ENCODE measurements at regions not wholly inside any gene's neighbourhood (a gene's known extent, or its start where the extent isn't known, plus 50 kb on each side); places are given as distances from the start of the nearest gene placed in this dataset.

DNA sequence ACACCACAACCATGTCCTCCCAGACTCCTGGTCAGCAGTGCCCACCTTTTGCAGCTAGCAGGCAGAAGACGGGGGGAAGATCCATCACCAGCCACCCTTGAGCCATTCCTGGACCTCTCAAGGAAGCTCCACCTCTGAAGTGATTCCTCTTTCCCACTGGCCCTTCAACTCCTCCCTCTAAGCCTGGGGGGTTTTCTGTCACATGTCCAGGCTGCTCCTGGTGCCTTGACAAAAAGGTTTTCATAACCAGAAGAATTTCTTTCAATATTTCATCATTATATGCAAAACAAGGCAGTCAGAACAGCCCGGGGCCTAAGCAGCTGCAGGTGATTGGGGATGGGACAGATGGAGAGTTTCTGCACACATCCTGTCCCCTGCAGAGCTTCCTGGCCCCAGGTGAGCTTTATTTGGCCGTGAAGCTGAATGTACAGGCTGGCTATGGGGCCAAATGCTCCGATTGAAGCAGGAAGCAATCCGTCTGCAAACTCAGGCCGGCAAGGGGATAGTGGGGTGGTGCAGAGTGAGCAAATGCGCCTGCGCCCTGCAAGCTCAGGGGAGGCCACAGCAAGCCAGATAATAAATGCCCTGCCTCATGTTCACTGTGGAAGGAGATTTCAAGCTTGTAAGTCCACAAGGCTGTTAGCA is 173.5 kb downstream of the C5orf15 start:
- no peak for DNase-seq

DNA sequence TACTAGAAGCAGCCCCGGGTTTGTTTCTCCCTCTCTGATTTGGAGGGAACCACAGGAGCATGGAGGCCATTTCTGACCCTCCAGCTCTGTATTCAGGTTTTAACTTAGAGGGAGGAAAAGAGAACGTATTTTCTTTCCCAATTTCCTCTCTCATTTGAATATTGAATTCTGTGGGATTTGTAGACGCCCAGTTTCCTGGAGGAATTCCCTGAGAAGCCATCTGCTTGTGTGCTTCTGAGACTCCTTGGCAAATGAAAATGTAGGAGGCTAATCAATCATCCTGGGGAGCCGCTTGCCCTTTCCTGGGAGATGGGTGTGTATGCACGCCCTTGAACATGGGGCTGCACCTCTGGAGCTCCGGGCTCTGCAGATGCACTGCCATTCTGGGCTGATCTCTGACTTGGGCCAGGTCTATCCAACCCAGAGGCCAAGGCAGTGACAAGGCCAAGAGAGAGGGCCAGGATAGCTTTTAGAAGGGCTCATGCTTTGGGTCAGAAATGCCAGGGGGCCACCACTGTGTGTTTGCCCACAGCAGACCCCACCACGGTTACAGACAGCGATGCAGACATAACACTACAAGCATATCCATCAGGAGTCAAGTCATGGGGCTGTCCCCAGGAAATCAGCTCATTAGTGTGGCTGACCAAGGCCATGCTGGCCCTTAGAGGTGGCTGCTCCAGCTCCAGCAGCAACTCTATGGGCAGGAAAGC is 174.5 kb downstream of the C5orf15 start:
- no peak for DNase-seq

- DNase-seq: no peak
Observed at GRCh38 chr5:133792655-133793054, 175.8 kb downstream of the C5orf15 start.

- DNase-seq: no peak
Observed at GRCh38 chr5:133792024-133792423, 176.4 kb downstream of the C5orf15 start.

- no peak for DNase-seq
Observed at GRCh38 chr5:133790898-133791297, 177.5 kb downstream of the C5orf15 start.

GRCh38 chr5:133789428-133789827 is 177.1 kb upstream of the FSTL4 start:
- no peak for DNase-seq

- DNase-seq: no peak
Observed at GRCh38 chr5:133788121-133788520, 175.8 kb upstream of the FSTL4 start.

DNA sequence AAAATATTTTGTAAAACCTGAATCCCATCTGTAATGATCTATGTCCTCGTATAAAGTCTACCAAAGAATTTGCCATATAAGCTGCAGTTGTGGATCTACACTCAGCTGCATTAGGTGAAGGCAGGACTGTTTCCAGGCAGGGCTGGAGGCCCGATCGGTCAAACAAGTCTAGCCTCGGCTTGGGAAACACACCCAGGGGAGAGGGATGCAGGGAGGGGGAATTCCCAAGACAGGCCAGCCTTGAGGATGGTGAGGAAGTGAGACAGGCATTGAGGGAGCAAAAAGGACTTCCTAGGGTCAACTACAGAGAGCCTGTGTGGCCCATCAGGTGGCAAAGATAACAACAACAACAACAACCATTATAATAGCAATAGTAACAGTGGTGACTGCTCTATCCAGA is 174.1 kb upstream of the FSTL4 start:
- DNase-seq: no peak

DNA sequence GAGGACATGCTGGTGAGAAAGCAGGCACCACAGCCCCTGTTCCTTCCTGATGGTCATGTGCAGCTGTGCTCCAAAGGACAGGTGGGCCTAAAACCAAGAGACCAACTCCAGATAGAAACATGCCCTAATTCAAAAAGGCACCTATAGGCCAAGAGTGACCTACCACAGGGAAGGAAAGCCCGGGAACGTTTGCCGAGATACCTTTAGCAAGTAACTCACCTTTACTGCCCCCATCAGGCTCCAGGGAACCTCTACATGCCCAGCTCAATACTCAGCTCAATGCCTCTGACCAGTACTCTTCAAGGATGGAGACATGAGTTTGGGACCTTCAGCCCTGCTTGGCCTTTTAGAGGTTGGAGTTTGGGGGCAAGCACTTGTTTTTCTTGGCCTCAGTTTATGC is 172.8 kb upstream of the FSTL4 start:
- DNase-seq: no peak

- DNase-seq: no peak
Observed at GRCh38 chr5:133783481-133783880, 171.1 kb upstream of the FSTL4 start.

DNA sequence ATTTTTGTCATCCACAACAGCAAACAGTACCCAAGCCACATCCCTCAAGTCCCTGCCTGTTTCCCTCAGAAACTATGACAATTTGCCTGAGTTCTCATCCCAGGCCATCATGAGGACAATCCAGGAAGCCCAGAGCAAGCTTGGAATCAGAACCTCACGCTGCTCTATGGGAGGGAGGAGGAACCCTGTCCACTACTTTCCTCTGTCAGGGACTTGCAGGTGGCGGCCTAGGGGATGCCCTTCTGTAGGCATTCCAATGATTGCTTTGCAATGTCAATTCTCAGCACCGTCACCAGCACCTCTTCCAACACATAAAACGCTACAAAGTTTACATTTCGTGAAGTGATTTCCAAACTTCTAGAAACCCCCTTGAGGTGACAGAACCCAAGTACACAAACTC is 170.4 kb upstream of the FSTL4 start:
- DNase-seq: no peak

GRCh38 chr5:133781436-133782225 is 169.3 kb upstream of the FSTL4 start:
- no peak for DNase-seq

GRCh38 chr5:133780619-133781280 is 168.4 kb upstream of the FSTL4 start:
- DNase-seq: no peak

GRCh38 chr5:133779828-133780475 is 167.6 kb upstream of the FSTL4 start:
- no peak for DNase-seq

DNA sequence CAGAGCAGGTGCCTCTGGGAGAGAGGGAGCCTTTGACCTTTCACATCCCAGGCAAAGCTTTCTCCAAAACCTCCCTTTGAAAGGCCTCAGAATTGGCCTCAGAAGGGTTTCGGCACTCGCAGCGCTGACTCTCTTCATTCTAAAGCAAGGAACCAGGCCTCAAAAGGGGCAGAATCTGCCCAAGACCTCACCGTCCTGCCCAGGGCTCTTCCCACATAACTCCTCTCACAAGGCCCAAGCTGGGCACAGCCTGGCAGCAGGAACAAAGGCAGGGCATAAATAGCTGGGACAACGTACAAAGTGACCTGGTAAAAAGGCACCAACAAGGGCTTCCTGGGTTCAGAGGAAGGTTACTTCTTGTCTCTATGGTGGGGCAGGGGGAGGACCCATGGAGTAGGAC is 166.3 kb upstream of the FSTL4 start:
- DNase-seq: no peak

GRCh38 chr5:133777951-133778350 is 165.6 kb upstream of the FSTL4 start:
- DNase-seq: no peak

DNA sequence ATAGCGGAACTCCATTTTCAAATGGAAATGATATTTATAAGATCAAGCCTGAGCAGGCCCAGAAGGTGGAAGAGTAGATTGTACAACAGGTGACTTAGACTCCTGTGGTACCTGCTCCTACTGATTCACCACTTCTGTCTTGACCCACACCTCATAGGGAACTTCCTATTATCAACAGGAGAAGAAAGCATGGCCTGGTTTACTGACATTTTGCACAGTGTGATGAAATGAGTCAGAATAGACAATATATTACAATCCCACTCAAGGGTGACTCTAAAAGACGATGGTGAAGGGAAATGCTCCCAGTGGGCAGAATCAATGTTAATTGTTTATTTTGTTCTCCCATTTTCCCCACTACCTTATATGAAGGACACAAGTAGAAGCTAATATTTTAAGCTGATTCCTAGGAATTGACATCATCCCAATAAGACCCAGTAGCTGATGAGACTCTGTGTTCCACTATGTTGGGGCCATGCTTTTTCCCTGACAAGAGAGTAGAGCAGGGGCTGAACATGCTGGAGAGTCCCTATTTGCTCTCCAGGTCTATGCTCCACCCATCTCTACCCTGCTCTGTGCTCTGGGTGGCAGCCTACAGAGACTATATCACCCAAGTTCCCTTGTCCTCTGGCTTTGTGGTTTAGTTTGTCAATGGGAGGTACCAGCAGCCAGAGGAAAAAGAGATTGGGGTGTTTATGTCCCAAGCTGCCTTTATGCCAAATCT is 163.4 kb upstream of the FSTL4 start:
- DNase-seq: no peak

DNA sequence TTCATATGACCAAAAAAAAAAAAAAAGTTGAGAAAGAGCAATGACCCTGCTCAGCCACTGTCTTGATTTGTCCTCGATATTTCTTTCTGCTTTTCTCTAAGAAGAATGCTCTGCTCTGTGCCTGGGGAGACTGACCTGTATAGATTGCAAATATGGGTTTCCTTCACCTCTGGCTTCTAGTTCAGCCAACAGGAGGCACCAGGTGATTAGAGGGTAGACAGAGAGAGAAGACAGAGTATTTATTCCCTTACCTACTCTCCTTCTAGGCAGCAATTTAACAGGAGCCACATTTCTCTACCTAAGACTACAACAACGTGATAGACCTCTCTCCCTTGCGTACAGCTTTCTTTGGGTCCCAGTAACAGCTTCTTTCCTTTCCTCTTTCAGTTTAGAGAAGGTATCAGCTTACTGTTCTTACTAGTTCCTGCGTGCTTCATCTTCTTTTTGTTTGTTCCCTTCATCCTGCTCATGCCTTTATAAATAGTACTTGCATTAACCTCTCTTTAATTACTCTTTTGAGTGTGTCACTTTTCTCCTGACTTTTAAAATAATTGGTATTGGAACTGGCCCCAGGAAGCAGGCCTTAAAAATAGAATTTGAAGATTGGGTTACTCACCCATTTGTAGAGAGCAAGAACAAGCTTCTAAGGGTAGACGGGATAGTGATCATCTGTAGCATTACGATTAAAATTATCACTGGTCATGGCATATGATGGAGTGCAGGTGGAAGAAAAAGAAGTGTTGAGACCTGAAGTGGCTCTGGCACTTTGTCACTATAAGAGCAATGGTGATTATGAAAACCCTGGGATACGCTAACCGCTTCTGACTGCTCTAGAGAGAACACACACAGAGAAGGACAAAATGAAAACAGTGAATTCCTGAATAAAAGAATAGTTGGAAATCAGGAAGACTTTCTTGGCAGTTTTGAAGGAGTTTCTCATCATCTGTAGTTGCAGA is 161.2 kb upstream of the FSTL4 start:
- no peak for DNase-seq

DNA sequence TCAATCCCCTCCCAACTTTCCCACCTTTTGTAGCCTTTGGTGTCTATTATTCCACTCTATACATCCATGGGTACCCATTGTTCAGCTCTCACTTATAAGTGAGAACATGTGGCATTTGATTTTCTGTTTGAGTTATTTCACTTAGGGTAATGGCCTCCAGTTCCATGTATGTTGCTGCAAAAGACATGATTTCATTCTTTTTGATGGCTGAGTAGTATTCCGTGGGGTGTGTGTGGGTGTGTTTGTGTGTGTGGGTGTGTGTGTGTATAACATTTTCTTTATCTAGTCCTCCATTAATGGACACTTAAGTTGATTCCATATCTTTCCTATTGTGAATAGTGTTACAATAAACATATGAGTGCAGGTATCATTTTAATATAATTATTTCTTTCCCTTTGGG is 157.5 kb upstream of the FSTL4 start:
- no peak for DNase-seq

DNA sequence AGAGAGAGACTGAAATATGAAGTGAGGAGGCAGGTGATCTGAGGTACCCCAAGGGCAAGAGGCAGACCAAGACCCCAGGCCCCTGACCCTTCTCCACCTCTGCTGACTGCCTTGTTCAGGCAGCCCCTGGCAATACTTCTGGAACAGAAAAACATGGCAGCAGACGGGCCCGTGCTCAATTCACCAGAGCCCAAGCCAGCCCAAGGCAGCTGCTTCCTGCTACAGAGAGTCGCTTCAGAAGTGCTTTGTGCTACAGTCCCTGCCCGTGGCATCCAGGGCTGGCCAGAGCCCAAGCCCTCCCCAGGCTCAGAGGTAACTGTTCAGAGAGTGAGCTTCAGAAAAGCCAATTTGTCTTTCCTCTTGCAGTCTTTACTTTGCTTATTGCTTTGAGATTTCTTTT is 151.4 kb upstream of the FSTL4 start:
- DNase-seq: no peak

DNA sequence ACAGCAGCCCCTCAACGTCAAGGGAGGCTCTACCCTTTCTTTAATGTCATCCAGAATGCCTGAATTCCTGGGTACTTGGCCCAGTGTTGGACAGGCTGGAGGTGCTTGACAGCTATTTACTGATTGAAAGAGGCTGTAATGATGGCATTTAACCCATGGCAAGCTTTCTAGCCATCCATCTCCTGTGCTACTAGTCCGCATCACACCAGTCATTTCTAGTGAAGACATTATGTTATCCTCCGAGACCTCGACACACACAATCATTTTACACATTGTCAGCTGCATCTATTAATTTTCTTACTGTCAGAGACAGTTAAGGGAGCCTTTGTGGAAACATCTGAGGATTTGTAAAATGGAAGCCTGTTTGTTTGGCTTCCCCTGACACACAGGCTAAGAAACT is 149.3 kb upstream of the FSTL4 start:
- DNase-seq: no peak
